HepG2 (cell line): ENCODE measurements at regions not wholly inside any gene's neighbourhood (a gene's known extent, or its start where the extent isn't known, plus 50 kb on each side); places are given as distances from the start of the nearest gene placed in this dataset.

ENCODE experiments used
- ATAC-seq: fragments of 200-7000 bp; cut with Tn5 transposase; 3 replicates; pipeline ENCODE4 v1.9.1; 2020; ENCODE audit warnings: mild to moderate bottlenecking, moderate library complexity
- BruUV-seq: library from RNA; stranded (reverse); fragments of 400-500 nt; replicated peaks from 2 replicates; lab custom pipeline; 2021; lab: Mats Ljungman, UMichigan
- CTCF ChIA-PET: fragments of 300-600 bp; formaldehyde crosslinking; extraction: SDS; loops from one replicate; lab custom pipeline; 2021; ENCODE audit warnings: low total read pairs, inconsistent platforms, low intra/inter-chr PET ratio; lab: Yijun Ruan, JAX
- POLR2A ChIA-PET: fragments of 350-600 bp; sonication (Branson Sonifier 250); formaldehyde crosslinking; loops from one replicate; lab custom pipeline; 2020; ENCODE audit warnings: antibody characterized with exemption, inconsistent platforms; lab: Yijun Ruan, JAX
- DNase-seq: peaks from one replicate; pipeline ENCODE4 v3.0.0-alpha.2; 2015; ENCODE audit warnings: low spot score
- FAIRE-seq: peaks from 3 replicates; lab custom pipeline; 2011; peaks lifted over from hg19 to GRCh38; lab: Jason Lieb, UNC
- H2AFZ ChIP-seq: one replicate; pipeline ENCODE4 v1.6.1; 2011; ENCODE audit warnings: low read length, inconsistent platforms
- H3K27ac ChIP-seq: fragments of 300-600 bp; 3 replicates; pipeline ENCODE4 v1.8.0; 2011; ENCODE audit warnings: mixed run types, mild to moderate bottlenecking, mixed read lengths, low read length, inconsistent platforms; ENCODE audit not compliant: insufficient read depth; ENCODE audit errors: extremely low read length
- H3K27me3 ChIP-seq, 2 experiments: fragments of 200-600 bp in 1 of 2; 2 replicates in 1 of 2; 3 replicates in 1 of 2; pipeline versions ENCODE4 v1.6.0 to v1.8.0; 2011; ENCODE audit warnings: low read length in 2 of 2, mild to moderate bottlenecking in 2 of 2, moderate library complexity in 2 of 2, inconsistent platforms in 1 of 2; ENCODE audit not compliant: insufficient read depth in 2 of 2, control insufficient read depth in 1 of 2
- H3K36me3 ChIP-seq, 2 experiments: fragments of 200-600 bp in 1 of 2; replicated peaks in 1 of 2; 2 replicates in 1 of 2; 3 replicates in 1 of 2; pipeline versions ENCODE4 v1.5.1 to v1.8.0; 2011; ENCODE audit warnings: low read length in 2 of 2, inconsistent platforms in 1 of 2; ENCODE audit not compliant: insufficient read depth in 2 of 2, control insufficient read depth in 1 of 2
- H3K4me1 ChIP-seq: 2 replicates; pipeline ENCODE4 v1.5.1; 2012; ENCODE audit warnings: low read length, inconsistent platforms; ENCODE audit not compliant: insufficient read depth
- H3K4me2 ChIP-seq: 2 replicates; pipeline ENCODE4 v1.6.0; 2011; ENCODE audit warnings: low read depth, low read length, inconsistent platforms
- H3K4me3 ChIP-seq, 3 experiments: fragments of 200-600 bp in 1 of 3; sonication (generic), shearing (Covaris generic) in 1 of 3; replicated peaks in 1 of 3; 2 replicates each; pipeline ENCODE4 v1.5.1; 2011 to 2016; ENCODE audit warnings: low read length in 3 of 3, inconsistent platforms in 2 of 3, low read depth in 2 of 3, mild to moderate bottlenecking in 2 of 3, control low read depth in 1 of 3, mixed read lengths in 1 of 3; ENCODE audit not compliant: insufficient read depth in 1 of 3
- H3K79me2 ChIP-seq: one replicate; pipeline ENCODE4 v1.6.1; 2011; ENCODE audit warnings: low read length, inconsistent platforms; ENCODE audit not compliant: insufficient read depth
- H3K9ac ChIP-seq: 2 replicates; pipeline ENCODE4 v1.6.0; 2011; ENCODE audit warnings: mild to moderate bottlenecking, low read depth, low read length, inconsistent platforms; ENCODE audit not compliant: insufficient read depth
- H3K9me3 ChIP-seq: 2 replicates; pipeline ENCODE4 v1.5.1; 2012; ENCODE audit warnings: mild to moderate bottlenecking, low read length
- H4K20me1 ChIP-seq: 2 replicates; pipeline ENCODE4 v1.6.0; 2011; ENCODE audit warnings: inconsistent platforms, mild to moderate bottlenecking, low read length, moderate library complexity; ENCODE audit not compliant: insufficient read depth
- ARNT ChIP-seq: fragments of 450-650 bp; IDR thresholded peaks from 2 replicates; pipeline ENCODE4 v1.6.1; 2017
- ATF1 ChIP-seq: IDR thresholded peaks from 2 replicates; pipeline ENCODE4 v1.6.1; 2016; ENCODE audit warnings: mild to moderate bottlenecking, control low read depth
- CCDC6 ChIP-seq: sonication (generic); formaldehyde crosslinking; IDR thresholded peaks from 2 replicates; pipeline ENCODE4 v1.8.1; 2022; ENCODE audit warnings: mild to moderate bottlenecking, missing genetic modification reagents, moderate library complexity
- DMTF1 ChIP-seq: sonication (generic); formaldehyde crosslinking; IDR thresholded peaks from 2 replicates; pipeline ENCODE4 v1.4.0; 2020; ENCODE audit warnings: mild to moderate bottlenecking, missing genetic modification reagents
- DRAP1 ChIP-seq: IDR thresholded peaks from 2 replicates; pipeline ENCODE4 v1.6.1; 2016; ENCODE audit warnings: missing genetic modification reagents, missing compliant biosample characterization
- HMG20A ChIP-seq: IDR thresholded peaks from 2 replicates; pipeline ENCODE4 v1.6.1; 2016; ENCODE audit warnings: borderline replicate concordance
- ISX ChIP-seq: sonication (generic); formaldehyde crosslinking; conservative IDR thresholded peaks from 2 replicates; pipeline ENCODE4 v1.5.0; 2020; ENCODE audit warnings: missing genetic modification reagents
- JUN ChIP-seq: sonication (generic); formaldehyde crosslinking; IDR thresholded peaks from 2 replicates; pipeline ENCODE4 v1.4.0; 2020; ENCODE audit warnings: mild to moderate bottlenecking, missing genetic modification reagents
- KAT7 ChIP-seq: IDR thresholded peaks from 2 replicates; pipeline ENCODE4 v1.6.1; 2018; ENCODE audit warnings: borderline replicate concordance, missing compliant biosample characterization
- KDM4B ChIP-seq: sonication (generic); formaldehyde crosslinking; IDR thresholded peaks from 2 replicates; pipeline ENCODE4 v1.4.0; 2020; ENCODE audit warnings: missing genetic modification reagents
- MAFK ChIP-seq, 2 experiments: IDR thresholded peaks in 1 of 2; conservative IDR thresholded peaks in 1 of 2; 2 replicates each; pipeline ENCODE4 v1.6.1; 2011; ENCODE audit warnings: improper control_type of control experiment in 2 of 2, low read length in 2 of 2
- RORA ChIP-seq: sonication (generic); formaldehyde crosslinking; IDR thresholded peaks from 2 replicates; pipeline ENCODE4 v1.5.0; 2020; ENCODE audit warnings: mild to moderate bottlenecking, missing genetic modification reagents, moderate library complexity
- SNAPC5 ChIP-seq: sonication (generic); formaldehyde crosslinking; IDR thresholded peaks from 2 replicates; pipeline ENCODE4 v1.8.1; 2023; ENCODE audit warnings: mild to moderate bottlenecking, missing genetic modification reagents, borderline replicate concordance
- ZBTB26 ChIP-seq: IDR thresholded peaks from 2 replicates; pipeline ENCODE4 v1.6.1; 2016; ENCODE audit warnings: missing compliant biosample characterization, missing genetic modification reagents, borderline replicate concordance
- ZBTB42 ChIP-seq: sonication (generic); formaldehyde crosslinking; IDR thresholded peaks from 2 replicates; pipeline ENCODE4 v1.5.0; 2020; ENCODE audit warnings: mild to moderate bottlenecking, missing genetic modification reagents
- ZBTB7A ChIP-seq: sonication (generic); formaldehyde crosslinking; IDR thresholded peaks from 2 replicates; pipeline ENCODE4 v1.8.0; 2022; ENCODE audit warnings: mild to moderate bottlenecking, missing genetic modification reagents
- ZNF331 ChIP-seq: sonication (generic); formaldehyde crosslinking; IDR thresholded peaks from 2 replicates; pipeline ENCODE4 v1.4.0; 2020; ENCODE audit warnings: missing genetic modification reagents
- ZNF562 ChIP-seq: sonication (generic); formaldehyde crosslinking; IDR thresholded peaks from 2 replicates; pipeline ENCODE4 v1.8.0; 2022; ENCODE audit warnings: missing genetic modification reagents, borderline replicate concordance
- ZNF749 ChIP-seq: sonication (generic); formaldehyde crosslinking; IDR thresholded peaks from 2 replicates; pipeline ENCODE4 v1.8.0; 2022; ENCODE audit warnings: mild to moderate bottlenecking, missing genetic modification reagents, moderate library complexity, borderline replicate concordance
- WGBS: methylation state at CpG from one replicate; pipeline ENCODE4 v1.1.6; 2017; ENCODE audit warnings: low lambda C conversion rate; 5-methylcytosine and 5-hydroxymethylcytosine counted together
- in situ Hi-C: cut with HindIII; loops from 2 replicates; pipeline ENCODE4 v1.10.0; 2017; ENCODE audit warnings: low pct_unique_long_range_greater_than_20kb; ENCODE audit not compliant: extremely low pct_ligation_motif_present
- intact Hi-C: fragments of 100-400 bp; cut with micrococcal nuclease; formaldehyde crosslinking; loops from one replicate; pipeline ENCODE4 v1.10.0; 2022; ENCODE audit not compliant: unreplicated experiment
- TF ChIP-seq, protein P1 (sequence below): sonication (generic); formaldehyde crosslinking; IDR thresholded peaks from 2 replicates; pipeline ENCODE4 v1.9.0; 2022; ENCODE audit warnings: low read depth, missing genetic modification reagents

- H3K4me1 ChIP-seq, result no peaks in the 10 kb centered on the region
- H3K4me2 ChIP-seq, result no peak overlapping the region
- BruUV-seq, result no TSS peak
- H3K9me3 ChIP-seq, result peaks cover 66% of the 10 kb centered on the region
- no peak for ATAC-seq
- TF ChIP-seq ATF1 (CRISPR knock-in tag) (no peak), DMTF1 (no peak), ZNF331 (no peak), ZBTB7A (no peak), KDM4B (CRISPR knock-in tag) (no peak), MAFK (conservative IDR thresholded peaks at IDR 0.05 in 1 of 2, IDR thresholded peaks at IDR 0.05 in 1 of 2; ENCODE audit: low read length in 2 of 2) (no peak), SNAPC5 (CRISPR knock-in tag) (no peak), ZNF749 (CRISPR knock-in tag) (no peak), ZBTB42 (CRISPR knock-in tag) (no peak), JUN (CRISPR knock-in tag) (no peak), RORA (CRISPR knock-in tag) (no peak), CCDC6 (CRISPR knock-in tag) (no peak), ARNT (no peak), ISX (CRISPR knock-in tag) (no peak), DRAP1 (CRISPR knock-in tag) (no peak), ZBTB26 (CRISPR knock-in tag) (no peak), HMG20A (CRISPR knock-in tag) (no peak), KAT7 (CRISPR knock-in tag) (no peak), ZNF562 (CRISPR knock-in tag) (no peak)
- TF ChIP-seq, protein P1, sequence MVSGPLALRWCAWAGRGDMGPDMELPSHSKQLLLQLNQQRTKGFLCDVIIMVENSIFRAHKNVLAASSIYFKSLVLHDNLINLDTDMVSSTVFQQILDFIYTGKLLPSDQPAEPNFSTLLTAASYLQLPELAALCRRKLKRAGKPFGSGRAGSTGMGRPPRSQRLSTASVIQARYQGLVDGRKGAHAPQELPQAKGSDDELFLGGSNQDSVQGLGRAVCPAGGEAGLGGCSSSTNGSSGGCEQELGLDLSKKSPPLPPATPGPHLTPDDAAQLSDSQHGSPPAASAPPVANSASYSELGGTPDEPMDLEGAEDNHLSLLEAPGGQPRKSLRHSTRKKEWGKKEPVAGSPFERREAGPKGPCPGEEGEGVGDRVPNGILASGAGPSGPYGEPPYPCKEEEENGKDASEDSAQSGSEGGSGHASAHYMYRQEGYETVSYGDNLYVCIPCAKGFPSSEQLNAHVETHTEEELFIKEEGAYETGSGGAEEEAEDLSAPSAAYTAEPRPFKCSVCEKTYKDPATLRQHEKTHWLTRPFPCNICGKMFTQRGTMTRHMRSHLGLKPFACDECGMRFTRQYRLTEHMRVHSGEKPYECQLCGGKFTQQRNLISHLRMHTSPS (CRISPR knock-in tag), result no peak
- no peak overlapping the region for H2AFZ ChIP-seq
- WGBS, result 0% methylated on average over 2 of the region's 2 CpGs
- H3K79me2 ChIP-seq, result no peaks in the 10 kb centered on the region
- no peak overlapping the region for H3K4me3 ChIP-seq
- ChIA-PET CTCF (no interaction called here), POLR2A (no interaction called here)
- intact Hi-C loops, result no loop called here
- FAIRE-seq, result no peak
- no peak overlapping the region for H3K27ac ChIP-seq
- H4K20me1 ChIP-seq, result no peaks in the 10 kb centered on the region
- in situ Hi-C loops, result no loop called here
- H3K9ac ChIP-seq, result no peak overlapping the region
- no peaks in the 10 kb centered on the region for H3K27me3 ChIP-seq
- DNase-seq, result no peak
- no peaks in the 10 kb centered on the region for H3K36me3 ChIP-seq
Measured at GRCh38 chr7:8809320-8809719, 375.9 kb downstream of the NXPH1 start.
